Spinal cord (tissue), 9 donors: ENCODE measurements at regions not wholly inside any gene's neighbourhood (a gene's known extent, or its start where the extent isn't known, plus 50 kb on each side); places are given as distances from the start of the nearest gene placed in this dataset.

Experiments used
- DNase-seq, 6 donors: peaks; one replicate each; pipeline versions ENCODE4 v3.0.0 to v3.0.0-alpha.2; 2013 to 2015; ENCODE audit warnings: low spot score in 6 of 6, low read depth in 4 of 6
- H3K27ac ChIP-seq: one replicate; pipeline ENCODE4 v1.5.1; 2013; ENCODE audit warnings: low read depth, low read length, control low read depth
- H3K27me3 ChIP-seq: one replicate; pipeline ENCODE4 v1.6.1; 2013; ENCODE audit warnings: low read length; ENCODE audit not compliant: control insufficient read depth, insufficient read depth
- H3K36me3 ChIP-seq: one replicate; pipeline ENCODE4 v1.6.1; 2013; ENCODE audit warnings: low read length; ENCODE audit not compliant: control insufficient read depth, insufficient read depth
- H3K4me1 ChIP-seq: one replicate; pipeline ENCODE4 v1.6.1; 2013; ENCODE audit warnings: low read length; ENCODE audit not compliant: control insufficient read depth, insufficient read depth
- H3K4me3 ChIP-seq: one replicate; pipeline ENCODE4 v1.5.1; 2013; ENCODE audit warnings: low read depth, low read length, control low read depth
- H3K9me3 ChIP-seq: one replicate; pipeline ENCODE4 v1.6.1; 2013; ENCODE audit warnings: low read length; ENCODE audit not compliant: control insufficient read depth, insufficient read depth
- WGBS: methylation state at CpG from one replicate; pipeline ENCODE4 v1.1.5; 2013; ENCODE audit warnings: missing lambda C conversion rate; ENCODE audit not compliant: insufficient coverage; 5-methylcytosine and 5-hydroxymethylcytosine counted together
- donor health status: healthy.

- WGBS: 100% methylated on average over 1 of the region's 1 CpG
- no peak overlapping the region for H3K4me3 ChIP-seq
- no peak for DNase-seq
- H3K27me3 ChIP-seq: no peaks in the 10 kb centered on the region
- H3K4me1 ChIP-seq: no peaks in the 10 kb centered on the region
- H3K36me3 ChIP-seq: no peaks in the 10 kb centered on the region
- no peaks in the 10 kb centered on the region for H3K9me3 ChIP-seq
- H3K27ac ChIP-seq: no peak overlapping the region
Measured at GRCh38 chr1:188517139-188517538, 1688.4 kb downstream of the PLA2G4A start.

DNA sequence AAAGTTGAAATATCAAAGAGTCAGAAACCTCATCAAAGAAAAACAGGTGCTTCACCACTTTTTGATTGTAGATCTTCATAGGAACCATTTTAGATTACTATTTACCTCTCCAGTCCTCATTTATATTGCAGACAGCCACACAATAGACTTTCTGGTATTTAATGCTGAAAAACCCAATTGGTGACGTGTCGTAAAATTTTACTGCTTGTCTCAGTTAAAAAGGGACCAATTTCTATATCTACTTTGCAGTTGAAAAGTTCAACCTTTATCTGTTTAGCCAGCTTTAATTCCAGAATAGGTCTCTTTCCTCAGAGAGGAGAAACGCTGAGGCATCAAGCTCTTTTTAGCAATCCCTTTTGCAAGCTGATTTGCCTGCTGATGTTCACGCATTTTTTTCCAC is 1722.4 kb downstream of the PLA2G4A start:
- no peak overlapping the region for H3K27ac ChIP-seq
- no peaks in the 10 kb centered on the region for H3K4me1 ChIP-seq
- peak in 1 of 6 donors; percentile 38 for DNase-seq
- H3K9me3 ChIP-seq: no peaks in the 10 kb centered on the region
- H3K27me3 ChIP-seq: no peaks in the 10 kb centered on the region
- WGBS: 0% methylated on average over 1 of the region's 4 CpGs
- H3K36me3 ChIP-seq: no peaks in the 10 kb centered on the region
- H3K4me3 ChIP-seq: no peak overlapping the region

DNA sequence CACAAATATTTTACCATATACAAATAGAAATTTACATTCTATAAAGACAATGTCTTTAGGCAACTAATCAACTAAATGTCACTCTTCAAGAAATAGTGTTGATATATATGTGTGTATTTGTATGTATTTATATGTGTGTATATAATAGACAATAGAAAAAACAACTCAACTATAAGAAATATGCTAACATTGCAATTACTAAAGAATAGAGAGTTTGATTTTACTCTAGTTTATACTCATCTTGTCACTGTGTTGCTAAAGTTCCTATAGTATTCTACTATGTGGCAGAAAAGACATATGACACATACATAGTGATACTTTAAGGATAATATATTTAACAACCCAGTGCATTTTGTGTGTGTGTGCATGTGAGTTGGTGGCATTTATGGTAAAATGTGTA is 1728.3 kb downstream of the PLA2G4A start:
- H3K4me1 ChIP-seq: no peaks in the 10 kb centered on the region
- no peak overlapping the region for H3K4me3 ChIP-seq
- H3K27me3 ChIP-seq: no peaks in the 10 kb centered on the region
- no peak overlapping the region for H3K27ac ChIP-seq
- no peak for DNase-seq
- no peaks in the 10 kb centered on the region for H3K36me3 ChIP-seq
- H3K9me3 ChIP-seq: no peaks in the 10 kb centered on the region

- Histone ChIP-seq H3K27me3 (no peaks in the 10 kb centered on the region), H3K4me1 (no peaks in the 10 kb centered on the region), H3K36me3 (no peaks in the 10 kb centered on the region), H3K27ac (no peak overlapping the region), H3K9me3 (no peaks in the 10 kb centered on the region), H3K4me3 (no peak overlapping the region)
- WGBS: no CpG with 5 or more reads among the region's 2 CpGs
- DNase-seq: no peak
Measured at GRCh38 chr1:188582911-188583532, 1754.3 kb downstream of the PLA2G4A start.

DNA sequence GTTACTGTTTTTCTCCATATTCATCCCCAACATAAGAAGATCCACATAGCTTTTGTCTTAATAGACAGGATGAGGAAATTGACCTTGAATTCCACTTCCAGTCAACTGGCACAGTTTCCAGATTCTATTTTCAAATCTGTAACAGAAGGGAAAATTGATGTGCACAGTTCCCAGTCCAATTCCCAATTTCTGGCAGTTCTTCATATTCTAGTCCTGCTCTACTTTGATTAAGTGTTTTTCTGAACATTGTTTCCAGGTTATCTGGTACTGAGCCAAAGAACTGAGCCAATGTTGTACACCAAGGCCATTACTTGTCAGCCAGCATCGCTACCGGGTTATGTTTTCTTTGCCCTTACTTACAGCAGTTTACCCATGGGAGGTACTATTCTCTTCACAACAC is 1755.4 kb downstream of the PLA2G4A start:
- H3K27me3 ChIP-seq: no peaks in the 10 kb centered on the region
- no peaks in the 10 kb centered on the region for H3K9me3 ChIP-seq
- H3K4me1 ChIP-seq: no peaks in the 10 kb centered on the region
- H3K4me3 ChIP-seq: no peak overlapping the region
- peak in 2 of 6 donors; percentile 5 to 16 for DNase-seq
- no peaks in the 10 kb centered on the region for H3K36me3 ChIP-seq
- H3K27ac ChIP-seq: no peak overlapping the region
- no CpG with 5 or more reads among the region's 2 CpGs for WGBS

- no peak for DNase-seq
- no peaks in the 10 kb centered on the region for H3K4me1 ChIP-seq
- H3K9me3 ChIP-seq: no peaks in the 10 kb centered on the region
- H3K4me3 ChIP-seq: no peak overlapping the region
- no peak overlapping the region for H3K27ac ChIP-seq
- no CpG with 5 or more reads among the region's 1 CpG for WGBS
- H3K36me3 ChIP-seq: no peaks in the 10 kb centered on the region
- H3K27me3 ChIP-seq: no peaks in the 10 kb centered on the region
Measured at GRCh38 chr1:188590641-188591040, 1761.9 kb downstream of the PLA2G4A start.

DNA sequence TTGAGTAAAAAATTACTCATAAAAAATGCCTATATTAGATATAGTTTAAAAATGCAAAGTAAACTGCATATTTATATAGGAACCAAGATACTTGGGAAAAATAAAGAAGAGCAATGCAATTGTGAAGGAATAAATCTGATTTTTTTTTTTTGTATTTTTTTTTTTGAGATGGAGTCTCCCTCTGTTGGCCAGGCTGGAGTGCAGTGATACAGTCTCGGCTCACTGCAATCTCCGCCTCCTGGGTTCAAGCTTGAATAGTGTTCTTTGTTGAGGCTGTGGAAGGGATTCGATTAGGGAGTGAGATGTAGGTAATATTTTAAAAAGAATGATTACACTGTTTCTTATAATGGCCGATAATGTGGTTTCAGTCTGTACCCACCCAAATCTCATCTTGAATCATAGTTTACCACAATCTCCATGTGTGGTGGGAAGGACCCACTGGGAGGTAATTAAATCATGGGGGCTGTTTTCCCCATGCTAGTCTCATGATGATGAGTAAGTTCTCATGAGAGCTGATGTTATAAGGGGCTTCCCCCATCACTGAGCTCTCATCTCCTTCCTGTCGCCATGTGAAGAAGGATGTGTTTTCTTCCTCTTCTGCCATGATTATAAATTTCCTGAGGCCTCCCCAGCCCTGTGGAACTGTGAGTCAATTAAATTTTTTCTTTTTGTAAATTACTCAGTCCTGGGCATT is 1765.9 kb downstream of the PLA2G4A start:
- Histone ChIP-seq H3K27ac (no peak overlapping the region), H3K27me3 (no peaks in the 10 kb centered on the region), H3K4me3 (no peak overlapping the region), H3K9me3 (no peaks in the 10 kb centered on the region), H3K36me3 (no peaks in the 10 kb centered on the region), H3K4me1 (no peaks in the 10 kb centered on the region)
- DNase-seq: no peak
- no CpG with 5 or more reads among the region's 5 CpGs for WGBS

DNA sequence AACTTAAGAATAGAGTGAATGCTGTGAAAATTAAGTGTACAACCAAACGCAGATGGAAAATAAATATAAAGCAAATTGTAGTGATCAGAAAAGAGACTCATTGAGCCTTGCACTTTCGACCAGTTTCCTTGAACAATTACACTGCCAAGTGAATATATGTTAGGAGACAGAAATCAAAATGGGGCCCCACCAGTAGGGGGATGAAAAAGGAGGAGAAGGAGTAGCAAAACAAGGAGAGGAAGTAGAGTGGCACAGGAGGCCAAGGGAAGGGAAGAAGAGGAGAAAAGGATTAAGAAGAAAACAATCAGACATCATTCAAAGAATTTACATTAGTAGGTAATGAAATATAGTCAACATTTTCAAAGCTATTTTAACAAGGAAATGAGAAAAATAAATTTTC is 1770.6 kb downstream of the PLA2G4A start:
- no peaks in the 10 kb centered on the region for H3K9me3 ChIP-seq
- DNase-seq: no peak
- H3K27ac ChIP-seq: no peak overlapping the region
- H3K4me3 ChIP-seq: no peak overlapping the region
- WGBS: 80% methylated on average over 1 of the region's 2 CpGs
- H3K36me3 ChIP-seq: no peaks in the 10 kb centered on the region
- no peaks in the 10 kb centered on the region for H3K27me3 ChIP-seq
- no peaks in the 10 kb centered on the region for H3K4me1 ChIP-seq

DNA sequence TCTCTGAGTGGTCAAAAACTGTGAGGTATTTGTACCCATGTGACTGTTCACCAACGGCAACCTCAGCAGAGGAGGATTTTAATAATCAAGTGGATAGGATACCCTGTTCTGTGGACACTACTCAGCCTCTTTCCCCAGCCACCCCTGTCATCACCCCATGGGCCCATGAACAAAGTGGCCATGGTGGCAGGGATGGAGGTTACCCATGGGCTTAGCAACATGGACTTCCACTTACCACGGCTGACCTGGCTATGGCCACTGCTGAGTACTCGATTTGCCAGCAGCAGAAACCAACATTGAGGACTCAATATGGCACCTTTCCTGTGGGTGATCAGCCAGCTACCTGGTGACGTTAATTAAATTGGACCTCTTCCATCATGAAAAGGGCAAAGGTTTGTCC is 1782.7 kb downstream of the PLA2G4A start:
- Histone ChIP-seq H3K27me3 (no peaks in the 10 kb centered on the region), H3K4me3 (no peak overlapping the region), H3K36me3 (no peaks in the 10 kb centered on the region), H3K4me1 (no peaks in the 10 kb centered on the region), H3K27ac (no peak overlapping the region), H3K9me3 (no peaks in the 10 kb centered on the region)
- DNase-seq: no peak
- WGBS: 95% methylated on average over 3 of the region's 4 CpGs

GRCh38 chr1:188615321-188615720 is 1786.6 kb downstream of the PLA2G4A start:
- Histone ChIP-seq H3K4me3 (no peak overlapping the region), H3K4me1 (no peaks in the 10 kb centered on the region), H3K27ac (no peak overlapping the region), H3K36me3 (no peaks in the 10 kb centered on the region), H3K27me3 (no peaks in the 10 kb centered on the region), H3K9me3 (no peaks in the 10 kb centered on the region)
- no peak for DNase-seq
- WGBS: no CpG with 5 or more reads among the region's 1 CpG
